ENCODE measurements at regions not wholly inside any gene's neighbourhood (a gene's known extent, or its start where the extent isn't known, plus 50 kb on each side); places are given as distances from the start of the nearest gene placed in this dataset.

- POLR2A ChIA-PET: no interaction called here
- Mint-ChIP-seq H3K4me1 (no peaks in the 10 kb centered on the region), H3K27me3 (peaks cover 13% of the 10 kb centered on the region), H3K9me3 (no peaks in the 10 kb centered on the region), H3K36me3 (ENCODE audit: low read depth) (no peaks in the 10 kb centered on the region), H3K4me3 (no peak overlapping the region), H3K27ac (no peak overlapping the region)
- DNase-seq (no peak), ATAC-seq (ENCODE audit: low read depth) (no peak)
- CTCF ChIA-PET: no interaction called here
- no peak for TF ChIP-seq CTCF (IDR thresholded peaks at IDR 0.05)
- intact Hi-C loops (cut with micrococcal nuclease): no loop called here
These were observed 153.5 kb downstream of the KCNA5 start for GRCh38 chr12:5197131-5197530.

GRCh38 chr12:5197656-5198055 is 154.0 kb downstream of the KCNA5 start:
- ChIA-PET POLR2A (no interaction called here), CTCF (no interaction called here)
- ATAC-seq (ENCODE audit: low read depth) (no peak), DNase-seq (no peak)
- TF ChIP-seq CTCF (IDR thresholded peaks at IDR 0.05): no peak
- Mint-ChIP-seq H3K4me3 (no peak overlapping the region), H3K36me3 (ENCODE audit: low read depth) (no peaks in the 10 kb centered on the region), H3K27me3 (peaks cover 15% of the 10 kb centered on the region), H3K9me3 (no peaks in the 10 kb centered on the region), H3K27ac (no peak overlapping the region), H3K4me1 (no peaks in the 10 kb centered on the region)
- intact Hi-C loops (cut with micrococcal nuclease): no loop called here

- Mint-ChIP-seq H3K27me3 (peaks cover 17% of the 10 kb centered on the region), H3K4me1 (no peaks in the 10 kb centered on the region), H3K4me3 (no peak overlapping the region), H3K27ac (no peak overlapping the region), H3K36me3 (ENCODE audit: low read depth) (no peaks in the 10 kb centered on the region), H3K9me3 (no peaks in the 10 kb centered on the region)
- ChIA-PET POLR2A (no interaction called here), CTCF (no interaction called here)
- intact Hi-C loops (cut with micrococcal nuclease): no loop called here
- no peak for DNase-seq
- no peak for TF ChIP-seq CTCF (IDR thresholded peaks at IDR 0.05)
- no peak for ATAC-seq (ENCODE audit: low read depth)
These were observed 156.8 kb downstream of the KCNA5 start for GRCh38 chr12:5200278-5201087.

GRCh38 chr12:5201554-5202218 is 158.0 kb downstream of the KCNA5 start:
- DNase-seq: no peak
- ATAC-seq (ENCODE audit: low read depth): no peak
- no peaks in the 10 kb centered on the region for H3K36me3 Mint-ChIP-seq (ENCODE audit: low read depth)
- H3K4me1 Mint-ChIP-seq: no peaks in the 10 kb centered on the region
- H3K4me3 Mint-ChIP-seq: no peak overlapping the region
- no peak overlapping the region for H3K27ac Mint-ChIP-seq
- CTCF ChIA-PET: no interaction called here
- intact Hi-C loops (cut with micrococcal nuclease): no loop called here
- no peaks in the 10 kb centered on the region for H3K9me3 Mint-ChIP-seq
- POLR2A ChIA-PET: no interaction called here
- H3K27me3 Mint-ChIP-seq: peaks cover 17% of the 10 kb centered on the region
- no peak for TF ChIP-seq CTCF (IDR thresholded peaks at IDR 0.05)

GRCh38 chr12:5203274-5203673 is 159.6 kb downstream of the KCNA5 start:
- POLR2A ChIA-PET: no interaction called here
- Mint-ChIP-seq H3K36me3 (ENCODE audit: low read depth) (no peaks in the 10 kb centered on the region), H3K4me3 (no peak overlapping the region), H3K4me1 (no peaks in the 10 kb centered on the region), H3K27me3 (peaks cover 13% of the 10 kb centered on the region), H3K9me3 (no peaks in the 10 kb centered on the region), H3K27ac (no peak overlapping the region)
- no peak for TF ChIP-seq CTCF (IDR thresholded peaks at IDR 0.05)
- DNase-seq: no peak
- ATAC-seq (ENCODE audit: low read depth): no peak
- intact Hi-C loops (cut with micrococcal nuclease): no loop called here
- CTCF ChIA-PET: no interaction called here

Data from activated B cell treated with CpG ODN at 0.5 μM for 24 hours (primary cell).